Iris pigment epithelial cell (primary cell): ENCODE measurements at regions not wholly inside any gene's neighbourhood (a gene's known extent, or its start where the extent isn't known, plus 50 kb on each side); places are given as distances from the start of the nearest gene placed in this dataset.
"Not testable (repeated sequence)": the region's sequence is repeated elsewhere in the genome, so short reads cannot be mapped to it uniquely, and the experiment has no call there.

Experiments
- DNase-seq: peaks from one replicate; pipeline ENCODE4 v3.0.0-alpha.2; 2011; ENCODE audit warnings: low read depth

GRCh38 chr20:29427201-29428060 is 1830.0 kb upstream of the DEFB115 start:
- no peak for DNase-seq

GRCh38 chr20:29430531-29430930 is 1826.9 kb upstream of the DEFB115 start:
- no peak for DNase-seq

GRCh38 chr20:29440721-29441120 is 1816.7 kb upstream of the DEFB115 start:
- not testable (repeated sequence) for DNase-seq

DNA sequence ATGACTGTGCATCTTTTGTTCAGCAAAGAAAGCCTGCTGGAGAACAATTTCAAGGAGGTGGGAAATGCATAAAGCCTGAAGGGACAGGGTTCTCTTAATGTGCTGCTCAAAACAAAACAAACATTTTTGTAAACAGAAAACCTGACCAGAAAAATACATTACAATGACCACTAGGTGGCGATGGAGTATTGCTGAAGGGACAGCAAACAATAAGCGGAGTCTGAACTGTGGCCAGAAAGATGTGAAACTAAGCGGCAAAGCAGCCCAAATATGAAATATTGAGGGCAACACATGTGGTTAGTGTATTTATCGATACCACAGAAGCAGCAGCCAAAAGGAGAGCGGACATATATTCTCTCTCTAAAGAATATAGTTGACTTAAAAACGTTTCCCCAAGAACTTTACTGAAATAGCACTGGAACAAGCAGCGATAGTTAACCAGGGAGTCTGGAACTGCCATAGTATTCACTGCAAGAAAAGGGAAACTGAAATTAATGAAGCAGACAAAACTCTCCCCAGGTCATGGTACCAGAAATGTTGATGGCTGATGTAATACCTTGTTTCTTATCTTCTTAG is 1814.2 kb upstream of the DEFB115 start:
- peak; percentile 52 for DNase-seq

DNA sequence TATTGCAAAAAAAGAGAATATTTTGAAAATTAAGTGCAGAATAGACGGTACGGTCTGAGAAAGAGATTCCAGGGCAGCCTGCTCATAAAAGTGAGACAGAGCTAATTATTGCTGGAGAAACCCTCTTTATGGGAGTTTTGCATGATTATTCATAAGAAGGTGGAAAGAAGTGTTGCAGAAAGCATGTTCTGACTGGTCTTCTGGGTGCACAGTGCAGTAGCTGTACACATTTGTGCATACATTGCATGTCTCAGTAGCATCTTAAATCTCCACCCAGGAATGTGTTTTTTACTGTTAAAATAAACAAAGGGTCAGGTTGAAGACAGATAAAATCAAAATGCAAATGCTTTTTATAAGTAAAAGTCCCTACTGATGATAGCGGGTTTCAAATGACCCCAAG is 1813.6 kb upstream of the DEFB115 start:
- DNase-seq, result no peak

DNA sequence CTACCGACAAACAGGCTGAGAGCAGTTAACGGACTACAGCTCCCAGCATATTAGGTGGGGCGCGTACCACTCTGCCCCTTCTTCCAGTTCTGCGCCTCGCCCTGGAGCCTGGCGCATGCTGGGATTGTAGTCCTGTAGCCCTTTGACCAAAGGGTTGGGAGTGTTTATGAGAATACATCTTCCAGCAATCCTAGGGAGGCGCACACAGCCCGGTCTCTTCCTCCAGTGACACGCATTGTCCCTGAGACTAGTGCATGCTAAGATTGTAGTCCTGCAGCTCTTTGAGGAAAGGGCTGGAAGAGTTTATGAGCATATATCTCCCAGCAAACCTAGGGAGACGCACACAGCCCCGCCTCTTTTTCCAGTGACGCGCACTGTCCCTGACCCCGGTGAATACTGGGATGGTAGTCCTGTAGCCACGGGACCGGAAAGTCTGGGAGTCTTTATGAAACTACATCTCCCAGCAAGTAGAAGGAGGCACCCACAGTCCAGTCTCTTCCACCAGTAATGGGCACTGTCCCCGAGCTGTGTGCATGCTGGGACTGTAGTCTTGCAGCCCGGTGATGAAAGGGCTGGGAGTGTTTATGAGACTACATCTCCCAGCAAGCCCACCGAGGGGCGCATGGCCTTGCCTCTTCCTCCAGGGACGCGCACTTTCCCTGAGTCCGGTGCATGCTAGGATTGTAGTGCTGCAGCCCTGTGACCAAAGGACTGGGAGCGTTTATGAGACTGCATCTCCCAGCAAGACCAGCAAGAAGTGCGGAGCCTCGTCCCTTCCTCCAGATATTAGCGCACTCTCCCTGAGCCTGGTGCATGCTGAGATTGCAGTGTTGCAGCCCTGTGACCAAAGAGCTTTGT is 1812.2 kb upstream of the DEFB115 start:
- DNase-seq, result peak; percentile 77

DNA sequence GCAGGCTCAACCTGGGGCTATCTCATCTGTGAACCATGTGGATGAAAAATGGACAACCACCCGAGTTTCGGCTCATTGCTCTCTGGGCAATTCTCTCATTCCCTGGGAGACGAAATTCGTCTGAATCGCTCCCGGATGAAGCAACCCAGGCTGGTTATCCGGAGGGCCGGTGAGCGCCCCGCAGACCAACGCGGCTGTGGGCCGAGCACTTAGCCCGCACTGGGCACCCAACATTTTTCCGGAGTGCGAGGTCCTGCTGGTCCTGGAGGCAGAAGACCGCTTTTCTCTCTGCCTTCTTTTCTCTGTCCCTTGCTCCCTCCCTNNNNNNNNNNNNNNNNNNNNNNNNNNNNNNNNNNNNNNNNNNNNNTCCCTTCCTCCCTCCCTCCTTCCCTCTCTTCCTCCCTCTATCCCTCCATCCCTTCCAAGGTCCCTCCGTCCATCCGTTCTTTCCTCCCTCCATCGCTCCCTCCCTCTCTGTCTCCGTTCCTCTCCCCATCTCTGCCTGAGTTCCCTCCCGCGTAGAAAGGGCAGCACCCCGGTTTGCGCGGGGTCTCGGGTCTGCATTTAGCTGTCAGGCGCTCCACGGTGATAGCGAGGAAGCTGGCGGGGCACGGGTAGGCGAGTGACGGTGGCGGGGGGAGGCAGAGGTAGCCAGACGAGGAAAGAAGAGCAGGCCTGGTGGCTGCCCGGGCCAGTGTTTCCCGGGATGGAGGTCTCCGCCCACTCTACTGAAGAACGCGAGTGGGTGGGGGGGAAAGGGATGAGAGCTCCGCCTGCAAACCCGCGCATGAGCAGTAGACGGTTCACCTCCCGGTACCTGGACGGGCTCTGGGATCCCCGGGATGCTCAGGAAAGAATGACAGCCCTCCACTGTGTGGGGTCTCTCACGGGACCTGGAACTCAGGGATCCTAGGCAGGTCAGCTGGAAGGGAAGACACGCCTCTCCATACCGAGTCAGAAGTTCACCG is 1809.7 kb upstream of the DEFB115 start:
- DNase-seq, result not testable (repeated sequence)

- no peak for DNase-seq
Observed at GRCh38 chr20:29448806-29449470, 1808.5 kb upstream of the DEFB115 start.

DNA sequence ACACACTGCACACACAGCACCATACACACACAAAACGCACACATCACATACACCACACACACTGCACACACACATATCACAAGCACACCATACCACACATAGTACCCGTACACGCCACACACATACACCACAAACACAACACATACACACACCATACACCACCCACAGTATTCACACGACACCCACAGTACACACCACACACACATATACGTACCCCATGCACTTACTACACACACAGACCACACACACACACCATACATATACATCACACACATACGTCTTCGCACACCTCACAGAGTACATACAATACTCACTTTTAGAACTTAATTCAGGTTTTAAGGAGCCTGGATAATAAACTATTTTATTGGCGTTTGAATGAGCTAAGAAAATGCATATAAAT is 1805.3 kb upstream of the DEFB115 start:
- no peak for DNase-seq

DNA sequence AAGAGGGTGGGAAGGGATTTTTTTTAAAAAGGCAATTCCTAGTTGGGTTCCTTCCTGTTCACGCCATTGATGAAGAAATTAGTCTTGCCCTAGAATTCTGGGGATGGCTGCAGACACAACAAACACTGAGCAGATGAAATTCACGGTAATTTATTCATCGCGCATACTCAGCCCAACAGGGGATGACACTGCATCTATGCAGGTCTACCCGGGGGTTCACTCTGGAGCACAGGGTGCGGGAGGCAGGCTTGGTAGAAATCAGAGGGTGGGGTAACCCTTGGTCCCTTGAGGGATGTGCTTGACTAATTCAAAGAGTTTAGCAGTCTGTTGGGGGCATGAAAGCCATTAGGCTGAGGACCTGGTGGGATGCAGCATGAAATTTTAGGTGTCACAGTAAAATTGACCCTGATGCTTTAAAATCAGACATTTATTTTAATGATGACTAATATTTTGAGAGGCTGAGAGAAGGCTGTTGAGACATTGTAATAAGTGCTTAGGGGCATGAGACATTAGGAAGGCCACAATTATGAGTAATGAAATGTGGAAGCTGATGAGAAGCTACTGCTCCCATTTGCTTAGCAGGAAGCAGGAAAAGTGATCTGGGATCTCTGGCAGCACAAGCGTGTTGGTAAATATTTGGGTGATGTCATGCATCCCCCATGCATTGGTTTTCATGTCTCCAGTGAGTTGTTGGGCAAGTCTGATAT is 1800.3 kb upstream of the DEFB115 start:
- not testable (repeated sequence) for DNase-seq

- DNase-seq, result no peak
Observed at GRCh38 chr20:29472606-29473005, 1784.9 kb upstream of the DEFB115 start.

DNA sequence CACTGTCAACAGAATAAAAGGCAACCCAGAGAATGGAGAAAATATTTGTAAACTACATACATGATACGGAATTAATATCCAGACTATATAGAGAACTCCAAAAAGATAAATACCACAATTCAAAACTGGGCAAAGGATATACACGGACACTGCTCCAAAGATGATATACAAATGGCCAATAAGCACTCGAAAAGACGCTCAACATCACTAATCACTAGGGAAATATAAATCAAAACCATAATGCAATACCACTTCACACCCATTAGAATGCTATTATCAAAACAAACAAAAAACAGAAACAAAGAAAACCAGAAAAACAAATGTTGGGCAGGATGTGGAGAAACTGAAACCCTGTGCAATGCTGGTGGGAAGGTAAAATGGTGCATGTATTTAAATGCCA is 1764.6 kb upstream of the DEFB115 start:
- DNase-seq, result not testable (repeated sequence)

- not testable (repeated sequence) for DNase-seq
Observed at GRCh38 chr20:29496767-29497166, 1760.7 kb upstream of the DEFB115 start.

- no peak for DNase-seq
Observed at GRCh38 chr20:29497261-29497671, 1760.2 kb upstream of the DEFB115 start.

DNA sequence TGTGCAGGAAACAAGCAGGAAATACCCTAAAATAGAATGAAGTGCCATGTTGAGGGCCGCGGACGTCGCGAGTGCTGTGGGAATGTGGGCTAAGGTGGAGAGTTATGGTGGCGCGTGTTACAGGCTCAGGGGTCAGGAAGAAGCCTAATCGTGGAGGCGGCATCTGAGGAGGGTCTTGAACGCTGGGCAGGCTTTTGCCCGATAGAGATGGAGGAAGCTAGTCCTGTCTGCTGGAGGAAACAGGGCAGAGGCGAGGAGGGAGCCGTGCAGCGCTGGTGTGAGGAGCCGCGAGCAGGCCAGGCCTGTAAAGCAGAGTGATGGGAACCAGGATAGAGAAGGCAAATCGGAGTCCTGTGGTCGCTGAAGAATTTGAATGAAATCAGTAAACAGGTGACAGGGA is 1759.8 kb upstream of the DEFB115 start:
- not testable (repeated sequence) for DNase-seq

DNA sequence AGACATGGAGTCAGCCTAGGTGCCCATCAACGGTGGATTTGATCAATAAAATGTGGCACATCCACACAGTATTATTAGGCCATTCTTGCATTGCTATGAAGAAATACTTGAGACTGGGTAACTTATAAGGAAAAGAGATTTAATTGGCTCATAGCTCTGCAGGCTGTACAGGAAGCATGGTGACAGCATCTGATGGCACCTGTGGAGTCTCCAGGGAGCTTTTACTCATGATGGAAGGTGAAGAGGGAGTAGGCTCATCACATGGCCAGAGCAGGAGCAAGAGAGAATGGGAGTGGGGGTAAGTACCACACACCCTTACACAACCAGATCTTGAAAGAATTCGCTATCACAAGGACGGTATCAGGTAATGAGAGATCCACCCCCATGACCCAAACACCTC is 1756.7 kb upstream of the DEFB115 start:
- DNase-seq, result not testable (repeated sequence)

DNA sequence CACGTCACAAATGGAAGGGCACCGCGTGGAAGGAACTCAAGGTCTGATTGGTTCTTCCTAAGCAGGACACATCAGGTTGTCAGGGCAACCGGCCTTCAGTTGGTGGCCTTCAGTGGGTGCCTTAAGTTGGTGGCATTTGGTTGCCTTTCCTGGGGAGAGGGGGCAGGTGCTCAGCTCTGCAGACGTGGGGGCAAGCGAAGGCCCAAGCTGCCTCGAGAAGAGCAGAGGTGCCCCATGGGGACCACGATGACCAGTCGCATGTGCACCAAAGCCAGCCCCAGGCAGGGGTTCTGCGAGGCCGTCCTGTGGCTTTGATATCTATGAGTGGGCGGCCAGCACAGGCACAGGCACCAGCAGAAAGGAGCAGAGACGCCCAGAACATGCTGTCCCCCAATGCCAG is 1742.8 kb upstream of the DEFB115 start:
- not testable (repeated sequence) for DNase-seq

- DNase-seq, result not testable (repeated sequence)
Observed at GRCh38 chr20:29516847-29517246, 1740.6 kb upstream of the DEFB115 start.

DNA sequence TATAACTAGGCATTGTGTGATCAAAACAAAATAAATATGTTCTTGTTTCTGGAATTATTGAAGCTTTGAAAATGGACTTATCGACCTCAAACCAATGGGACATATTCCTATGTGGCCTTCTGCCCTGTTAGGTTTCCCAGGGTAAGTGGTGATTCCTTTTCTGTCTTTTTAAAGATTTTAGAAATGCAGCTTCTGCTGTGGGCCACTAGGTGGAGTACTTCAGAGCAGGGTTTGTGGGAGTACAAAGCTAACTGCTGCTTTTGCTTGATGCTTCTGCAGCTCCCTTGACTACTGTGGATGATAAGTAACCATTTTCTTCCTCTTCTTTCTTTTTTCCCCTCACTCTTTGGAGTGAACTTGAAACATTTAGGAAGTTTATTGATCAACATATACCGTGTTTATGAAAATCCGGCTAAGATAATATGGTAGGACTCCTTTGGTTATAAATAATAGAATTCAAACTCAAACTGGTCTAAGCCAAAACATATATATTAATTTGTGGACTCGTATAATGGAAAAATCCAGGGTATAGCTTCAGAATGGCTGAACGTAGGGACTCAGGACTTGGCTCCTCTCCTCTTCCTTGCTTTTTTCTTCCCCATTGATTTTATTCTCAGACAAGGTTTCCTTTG is 1737.7 kb upstream of the DEFB115 start:
- not testable (repeated sequence) for DNase-seq
